ENCODE measurements at regions not wholly inside any gene's neighbourhood (a gene's known extent, or its start where the extent isn't known, plus 50 kb on each side); places are given as distances from the start of the nearest gene placed in this dataset.

DNA sequence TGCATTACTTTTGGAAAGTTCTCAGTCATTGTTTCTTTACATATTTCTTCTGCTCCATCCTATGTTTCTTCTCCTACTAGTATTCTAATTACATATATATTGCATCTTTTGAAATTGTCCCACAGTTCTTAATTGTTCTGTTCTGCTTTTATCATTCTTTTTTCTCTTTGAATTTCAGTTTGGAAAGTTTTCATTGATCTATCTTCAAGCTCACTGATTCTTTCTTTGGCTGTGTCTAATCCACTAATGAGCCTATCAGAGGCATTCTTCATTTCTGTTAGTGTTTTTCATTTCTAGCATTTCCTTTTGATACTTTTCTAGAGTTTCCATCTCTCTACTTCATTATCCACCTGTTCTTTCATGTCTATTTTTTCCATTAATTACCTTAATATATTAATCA, 159.0 kb upstream of the KCNJ15 start:
- no peak for TF ChIP-seq POLR2A (IDR thresholded peaks at IDR 0.05)
- TF ChIP-seq, protein P1, sequence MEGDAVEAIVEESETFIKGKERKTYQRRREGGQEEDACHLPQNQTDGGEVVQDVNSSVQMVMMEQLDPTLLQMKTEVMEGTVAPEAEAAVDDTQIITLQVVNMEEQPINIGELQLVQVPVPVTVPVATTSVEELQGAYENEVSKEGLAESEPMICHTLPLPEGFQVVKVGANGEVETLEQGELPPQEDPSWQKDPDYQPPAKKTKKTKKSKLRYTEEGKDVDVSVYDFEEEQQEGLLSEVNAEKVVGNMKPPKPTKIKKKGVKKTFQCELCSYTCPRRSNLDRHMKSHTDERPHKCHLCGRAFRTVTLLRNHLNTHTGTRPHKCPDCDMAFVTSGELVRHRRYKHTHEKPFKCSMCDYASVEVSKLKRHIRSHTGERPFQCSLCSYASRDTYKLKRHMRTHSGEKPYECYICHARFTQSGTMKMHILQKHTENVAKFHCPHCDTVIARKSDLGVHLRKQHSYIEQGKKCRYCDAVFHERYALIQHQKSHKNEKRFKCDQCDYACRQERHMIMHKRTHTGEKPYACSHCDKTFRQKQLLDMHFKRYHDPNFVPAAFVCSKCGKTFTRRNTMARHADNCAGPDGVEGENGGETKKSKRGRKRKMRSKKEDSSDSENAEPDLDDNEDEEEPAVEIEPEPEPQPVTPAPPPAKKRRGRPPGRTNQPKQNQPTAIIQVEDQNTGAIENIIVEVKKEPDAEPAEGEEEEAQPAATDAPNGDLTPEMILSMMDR (IDR thresholded peaks at IDR 0.05): no peak

Measured in heart left ventricle (tissue), 13 donors.